GM12892 (cell line): ENCODE measurements at regions not wholly inside any gene's neighbourhood (a gene's known extent, or its start where the extent isn't known, plus 50 kb on each side); places are given as distances from the start of the nearest gene placed in this dataset.

ENCODE experiments used
- POLR2A ChIP-seq: IDR thresholded peaks from 2 replicates; pipeline ENCODE4 v1.6.1; 2011; ENCODE audit warnings: low read depth, low read length, control low read depth
- POLR2AphosphoS5 ChIP-seq: IDR thresholded peaks from 2 replicates; pipeline ENCODE4 v1.6.1; 2011; ENCODE audit warnings: low read depth, low read length, control low read depth
- TAF1 ChIP-seq: IDR thresholded peaks from 2 replicates; pipeline ENCODE4 v1.6.1; 2011; ENCODE audit warnings: low read depth, mild to moderate bottlenecking, control low read depth, low read length, borderline replicate concordance

GRCh38 chr2:164242409-164242808 is 378.9 kb downstream of the GRB14 start:
- no peak for TF ChIP-seq POLR2AphosphoS5
- no peak for TF ChIP-seq POLR2A
- TF ChIP-seq TAF1 = no peak
